ENCODE measurements at regions not wholly inside any gene's neighbourhood (a gene's known extent, or its start where the extent isn't known, plus 50 kb on each side); places are given as distances from the start of the nearest gene placed in this dataset.

DNA sequence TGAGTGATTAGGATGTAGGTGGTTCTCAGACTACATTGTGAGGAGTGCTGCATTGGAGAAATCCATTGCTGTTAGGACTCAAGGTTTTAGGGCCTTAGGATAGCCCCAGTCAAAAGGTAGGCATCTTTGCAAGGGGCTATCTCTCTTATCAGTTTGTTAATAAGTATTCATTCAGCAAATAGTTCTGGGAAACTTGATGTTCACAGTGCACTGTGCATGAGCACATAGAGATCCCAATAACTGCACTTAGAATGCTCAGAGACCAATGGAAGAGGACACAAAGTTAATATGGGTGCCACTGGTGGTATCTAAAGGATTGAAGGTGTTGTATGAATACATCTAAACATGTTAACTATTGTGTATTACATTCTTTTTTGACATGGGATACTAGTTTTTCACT, 131.4 kb downstream of the KIF4B start:
- TF ChIP-seq GATA2 (IDR thresholded peaks at IDR 0.05; ENCODE audit: low read depth, low read length) (no peak), GATA3 (IDR thresholded peaks at IDR 0.05; ENCODE audit: low read depth, low read length) (no peak)

All from SH-SY5Y (cell line).